ENCODE measurements at regions not wholly inside any gene's neighbourhood (a gene's known extent, or its start where the extent isn't known, plus 50 kb on each side); places are given as distances from the start of the nearest gene placed in this dataset.

GRCh38 chr7:17460001-17460400 lies 161.5 kb downstream of the AHR start:
- ChIA-PET CTCF (no interaction called here), POLR2A (no interaction called here)
- ATAC-seq (no peak), DNase-seq (ENCODE audit: low read depth, low spot score) (no peak)
- Histone ChIP-seq H3K4me1 (ENCODE audit: control insufficient read depth, insufficient read depth, low read length) (no peaks in the 10 kb centered on the region), H3K36me3 (ENCODE audit: control insufficient read depth, insufficient read depth, low read length) (no peaks in the 10 kb centered on the region), H3K27ac (ENCODE audit: low read length) (no peak overlapping the region), H3K9me3 (ENCODE audit: control insufficient read depth, insufficient read depth, low read depth, low read length) (no peaks in the 10 kb centered on the region), H3K27me3 (ENCODE audit: control insufficient read depth, insufficient read depth, low read length) (no peaks in the 10 kb centered on the region), H3K4me3 (ENCODE audit: low read depth in 2 of 2, low read length in 2 of 2) (no peak overlapping the region)
- in situ Hi-C loops (cut with HindIII; ENCODE audit: low pct_unique_long_range_greater_than_20kb, low sequenced_read_pairs) = no loop called here
- intact Hi-C loops (cut with micrococcal nuclease; ENCODE audit: unreplicated experiment) = no loop called here
- TF ChIP-seq POLR2AphosphoS5 (IDR thresholded peaks at IDR 0.05; ENCODE audit: low read depth, low read length) (no peak), TCF7L2 (IDR thresholded peaks at IDR 0.05; ENCODE audit: low read depth, low read length) (no peak), SIN3A (IDR thresholded peaks at IDR 0.05; ENCODE audit: borderline replicate concordance, insufficient read depth, low read depth, low read length) (no peak)
- TF ChIP-seq, protein P1, sequence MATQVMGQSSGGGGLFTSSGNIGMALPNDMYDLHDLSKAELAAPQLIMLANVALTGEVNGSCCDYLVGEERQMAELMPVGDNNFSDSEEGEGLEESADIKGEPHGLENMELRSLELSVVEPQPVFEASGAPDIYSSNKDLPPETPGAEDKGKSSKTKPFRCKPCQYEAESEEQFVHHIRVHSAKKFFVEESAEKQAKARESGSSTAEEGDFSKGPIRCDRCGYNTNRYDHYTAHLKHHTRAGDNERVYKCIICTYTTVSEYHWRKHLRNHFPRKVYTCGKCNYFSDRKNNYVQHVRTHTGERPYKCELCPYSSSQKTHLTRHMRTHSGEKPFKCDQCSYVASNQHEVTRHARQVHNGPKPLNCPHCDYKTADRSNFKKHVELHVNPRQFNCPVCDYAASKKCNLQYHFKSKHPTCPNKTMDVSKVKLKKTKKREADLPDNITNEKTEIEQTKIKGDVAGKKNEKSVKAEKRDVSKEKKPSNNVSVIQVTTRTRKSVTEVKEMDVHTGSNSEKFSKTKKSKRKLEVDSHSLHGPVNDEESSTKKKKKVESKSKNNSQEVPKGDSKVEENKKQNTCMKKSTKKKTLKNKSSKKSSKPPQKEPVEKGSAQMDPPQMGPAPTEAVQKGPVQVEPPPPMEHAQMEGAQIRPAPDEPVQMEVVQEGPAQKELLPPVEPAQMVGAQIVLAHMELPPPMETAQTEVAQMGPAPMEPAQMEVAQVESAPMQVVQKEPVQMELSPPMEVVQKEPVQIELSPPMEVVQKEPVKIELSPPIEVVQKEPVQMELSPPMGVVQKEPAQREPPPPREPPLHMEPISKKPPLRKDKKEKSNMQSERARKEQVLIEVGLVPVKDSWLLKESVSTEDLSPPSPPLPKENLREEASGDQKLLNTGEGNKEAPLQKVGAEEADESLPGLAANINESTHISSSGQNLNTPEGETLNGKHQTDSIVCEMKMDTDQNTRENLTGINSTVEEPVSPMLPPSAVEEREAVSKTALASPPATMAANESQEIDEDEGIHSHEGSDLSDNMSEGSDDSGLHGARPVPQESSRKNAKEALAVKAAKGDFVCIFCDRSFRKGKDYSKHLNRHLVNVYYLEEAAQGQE (IDR thresholded peaks at IDR 0.05; ENCODE audit: insufficient read depth in 1 of 2, low read depth in 2 of 2, low read length in 1 of 2) = no peak
- TF ChIP-seq, protein P2, sequence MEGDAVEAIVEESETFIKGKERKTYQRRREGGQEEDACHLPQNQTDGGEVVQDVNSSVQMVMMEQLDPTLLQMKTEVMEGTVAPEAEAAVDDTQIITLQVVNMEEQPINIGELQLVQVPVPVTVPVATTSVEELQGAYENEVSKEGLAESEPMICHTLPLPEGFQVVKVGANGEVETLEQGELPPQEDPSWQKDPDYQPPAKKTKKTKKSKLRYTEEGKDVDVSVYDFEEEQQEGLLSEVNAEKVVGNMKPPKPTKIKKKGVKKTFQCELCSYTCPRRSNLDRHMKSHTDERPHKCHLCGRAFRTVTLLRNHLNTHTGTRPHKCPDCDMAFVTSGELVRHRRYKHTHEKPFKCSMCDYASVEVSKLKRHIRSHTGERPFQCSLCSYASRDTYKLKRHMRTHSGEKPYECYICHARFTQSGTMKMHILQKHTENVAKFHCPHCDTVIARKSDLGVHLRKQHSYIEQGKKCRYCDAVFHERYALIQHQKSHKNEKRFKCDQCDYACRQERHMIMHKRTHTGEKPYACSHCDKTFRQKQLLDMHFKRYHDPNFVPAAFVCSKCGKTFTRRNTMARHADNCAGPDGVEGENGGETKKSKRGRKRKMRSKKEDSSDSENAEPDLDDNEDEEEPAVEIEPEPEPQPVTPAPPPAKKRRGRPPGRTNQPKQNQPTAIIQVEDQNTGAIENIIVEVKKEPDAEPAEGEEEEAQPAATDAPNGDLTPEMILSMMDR (IDR thresholded peaks at IDR 0.05) = no peak
- no TSS peak for BruUV-seq (replicated peaks)

DNA sequence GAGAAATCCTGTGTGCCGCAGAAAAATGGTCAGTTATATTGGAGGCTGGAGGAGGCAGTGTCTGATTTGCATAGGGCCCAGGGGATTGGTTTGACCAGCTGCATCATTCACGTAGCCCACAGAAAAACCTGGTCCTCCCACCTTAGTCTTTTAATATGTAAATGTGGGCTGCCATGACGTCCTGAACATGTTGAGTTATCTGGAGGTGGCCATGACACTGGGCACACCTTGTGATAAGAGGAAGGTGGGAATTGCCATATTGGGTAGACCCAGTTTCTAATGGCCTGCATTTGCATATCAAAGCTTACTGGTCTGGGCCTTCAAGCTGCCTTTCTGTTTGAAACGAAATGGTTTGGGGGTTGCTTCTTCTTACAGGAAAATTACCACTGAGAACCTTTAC lies 162.2 kb downstream of the AHR start:
- Histone ChIP-seq H3K4me1 (ENCODE audit: control insufficient read depth, insufficient read depth, low read length) (no peaks in the 10 kb centered on the region), H3K4me3 (ENCODE audit: low read depth in 2 of 2, low read length in 2 of 2) (no peak overlapping the region), H3K36me3 (ENCODE audit: control insufficient read depth, insufficient read depth, low read length) (no peaks in the 10 kb centered on the region), H3K27me3 (ENCODE audit: control insufficient read depth, insufficient read depth, low read length) (no peaks in the 10 kb centered on the region), H3K9me3 (ENCODE audit: control insufficient read depth, insufficient read depth, low read depth, low read length) (no peaks in the 10 kb centered on the region), H3K27ac (ENCODE audit: low read length) (no peak overlapping the region)
- CTCF ChIA-PET = no interaction called here
- ATAC-seq (no peak), DNase-seq (ENCODE audit: low read depth, low spot score) (no peak)
- no TSS peak for BruUV-seq (replicated peaks)
- in situ Hi-C loops (cut with HindIII; ENCODE audit: low pct_unique_long_range_greater_than_20kb, low sequenced_read_pairs) = no loop called here
- intact Hi-C loops (cut with micrococcal nuclease; ENCODE audit: unreplicated experiment) = no loop called here
- POLR2A ChIA-PET = no interaction called here
- TF ChIP-seq, protein P2 (IDR thresholded peaks at IDR 0.05) = no peak
- TF ChIP-seq SIN3A (IDR thresholded peaks at IDR 0.05; ENCODE audit: borderline replicate concordance, insufficient read depth, low read depth, low read length) (no peak), TCF7L2 (IDR thresholded peaks at IDR 0.05; ENCODE audit: low read depth, low read length) (no peak), POLR2AphosphoS5 (IDR thresholded peaks at IDR 0.05; ENCODE audit: low read depth, low read length) (no peak)
- TF ChIP-seq, protein P1 (IDR thresholded peaks at IDR 0.05; ENCODE audit: insufficient read depth in 1 of 2, low read depth in 2 of 2, low read length in 1 of 2) = no peak
